ENCODE measurements at regions not wholly inside any gene's neighbourhood (a gene's known extent, or its start where the extent isn't known, plus 50 kb on each side); places are given as distances from the start of the nearest gene placed in this dataset.
"Not testable (repeated sequence)": the region's sequence is repeated elsewhere in the genome, so short reads cannot be mapped to it uniquely, and the experiment has no call there.

- DNase-seq = no peak
- no peaks in the 10 kb centered on the region for H3K9me3 ChIP-seq
- no peaks in the 10 kb centered on the region for H3K4me1 ChIP-seq
- H3K27ac ChIP-seq = no peak overlapping the region
- intact Hi-C loops (cut with DNase I; ENCODE audit: low total_unique reads) = no loop called here
- no peak overlapping the region for H3K4me3 ChIP-seq
- 63 to 70% methylated on average over 7 of the region's 7 CpGs for WGBS, 2 donors
- no peak for TF ChIP-seq POLR2A (IDR thresholded peaks at IDR 0.05)
- no peak for TF ChIP-seq CTCF (IDR thresholded peaks at IDR 0.05)
- no peaks in the 10 kb centered on the region for H3K36me3 ChIP-seq (ENCODE audit: low read depth, missing control alignments)
- no peaks in the 10 kb centered on the region for H3K27me3 ChIP-seq
These were observed 586.8 kb downstream of the EDEM1 start for GRCh38 chr3:5774337-5774736.

GRCh38 chr3:5775100-5775499, 587.6 kb downstream of the EDEM1 start:
- H3K4me1 ChIP-seq; intact Hi-C loops (cut with DNase I; ENCODE audit: low total_unique reads); H3K4me3 ChIP-seq; H3K9me3 ChIP-seq; H3K27ac ChIP-seq; H3K27me3 ChIP-seq; H3K36me3 ChIP-seq (ENCODE audit: low read depth, missing control alignments); DNase-seq: not testable (repeated sequence)
- 89 to 97% methylated on average over 3 of the region's 3 CpGs for WGBS, 2 donors

- no peak for DNase-seq
- no peak overlapping the region for H3K27ac ChIP-seq
- intact Hi-C loops (cut with DNase I; ENCODE audit: low total_unique reads) = no loop called here
- no peaks in the 10 kb centered on the region for H3K36me3 ChIP-seq (ENCODE audit: low read depth, missing control alignments)
- TF ChIP-seq POLR2A (IDR thresholded peaks at IDR 0.05) (no peak), CTCF (IDR thresholded peaks at IDR 0.05) (no peak)
- no peaks in the 10 kb centered on the region for H3K9me3 ChIP-seq
- H3K27me3 ChIP-seq = no peaks in the 10 kb centered on the region
- no peaks in the 10 kb centered on the region for H3K4me1 ChIP-seq
- H3K4me3 ChIP-seq = no peak overlapping the region
These were observed 597.2 kb downstream of the EDEM1 start for GRCh38 chr3:5784690-5785089.

GRCh38 chr3:5787861-5788488, 600.5 kb downstream of the EDEM1 start:
- intact Hi-C loops (cut with DNase I; ENCODE audit: low total_unique reads) = no loop called here
- peak; percentile 74 for DNase-seq
- Histone ChIP-seq H3K4me1 (no peaks in the 10 kb centered on the region), H3K27me3 (no peaks in the 10 kb centered on the region), H3K36me3 (ENCODE audit: low read depth, missing control alignments) (no peaks in the 10 kb centered on the region), H3K4me3 (no peak overlapping the region), H3K27ac (no peak overlapping the region), H3K9me3 (no peaks in the 10 kb centered on the region)
- TF ChIP-seq CTCF (IDR thresholded peaks at IDR 0.05) = no peak
- TF ChIP-seq POLR2A (IDR thresholded peaks at IDR 0.05) = no peak
- WGBS, 2 donors = 42 to 49% methylated on average over 6 of the region's 6 CpGs

GRCh38 chr3:5788496-5788895, 601.0 kb downstream of the EDEM1 start:
- no peak for DNase-seq
- H3K9me3 ChIP-seq = no peaks in the 10 kb centered on the region
- H3K4me1 ChIP-seq = no peaks in the 10 kb centered on the region
- no peak overlapping the region for H3K4me3 ChIP-seq
- TF ChIP-seq POLR2A (IDR thresholded peaks at IDR 0.05) (no peak), CTCF (IDR thresholded peaks at IDR 0.05) (no peak)
- intact Hi-C loops (cut with DNase I; ENCODE audit: low total_unique reads) = no loop called here
- H3K27ac ChIP-seq = no peak overlapping the region
- no peaks in the 10 kb centered on the region for H3K36me3 ChIP-seq (ENCODE audit: low read depth, missing control alignments)
- 59 to 63% methylated on average over 5 of the region's 5 CpGs for WGBS, 2 donors
- no peaks in the 10 kb centered on the region for H3K27me3 ChIP-seq

Measured in testis (tissue), 2 donors.